TTC549 (cell line): ENCODE measurements at regions not wholly inside any gene's neighbourhood (a gene's known extent, or its start where the extent isn't known, plus 50 kb on each side); places are given as distances from the start of the nearest gene placed in this dataset.

Experiments
- FAIRE-seq: peaks from 2 replicates; lab custom pipeline; 2012; peaks lifted over from hg19 to GRCh38; lab: Jason Lieb, UNC

GRCh38 chr9:26735160-26735559 lies 157.4 kb downstream of the CAAP1 start:
- no peak for FAIRE-seq

- no peak for FAIRE-seq
Measured at GRCh38 chr9:26729187-26729586, 163.4 kb downstream of the CAAP1 start.

- no peak for FAIRE-seq
Measured at GRCh38 chr9:26727471-26727870, 165.1 kb downstream of the CAAP1 start.

- FAIRE-seq, result no peak
Measured at GRCh38 chr9:26725573-26725972, 167.0 kb downstream of the CAAP1 start.

GRCh38 chr9:26723486-26723885 lies 169.1 kb downstream of the CAAP1 start:
- FAIRE-seq, result no peak

- no peak for FAIRE-seq
Measured at GRCh38 chr9:26722755-26723154, 169.8 kb downstream of the CAAP1 start.

GRCh38 chr9:26710008-26710407 lies 182.6 kb downstream of the CAAP1 start:
- no peak for FAIRE-seq

- no peak for FAIRE-seq
Measured at GRCh38 chr9:26706223-26706622, 186.4 kb downstream of the CAAP1 start.

- FAIRE-seq, result no peak
Measured at GRCh38 chr9:26695298-26695622, 197.3 kb downstream of the CAAP1 start.

GRCh38 chr9:26694381-26695297 lies 198.0 kb downstream of the CAAP1 start:
- FAIRE-seq, result no peak

- FAIRE-seq, result no peak
Measured at GRCh38 chr9:26689041-26689440, 203.6 kb downstream of the CAAP1 start.

GRCh38 chr9:26687421-26687820 lies 205.2 kb downstream of the CAAP1 start:
- FAIRE-seq, result no peak

- FAIRE-seq, result no peak
Measured at GRCh38 chr9:26685818-26686217, 206.8 kb downstream of the CAAP1 start.

- no peak for FAIRE-seq
Measured at GRCh38 chr9:26684029-26684428, 208.6 kb downstream of the CAAP1 start.

- FAIRE-seq, result no peak
Measured at GRCh38 chr9:26682796-26683496, 209.7 kb downstream of the CAAP1 start.

GRCh38 chr9:26682041-26682440 lies 210.6 kb downstream of the CAAP1 start:
- no peak for FAIRE-seq

- no peak for FAIRE-seq
Measured at GRCh38 chr9:26677965-26678706, 214.5 kb downstream of the CAAP1 start.

GRCh38 chr9:26675035-26675434 lies 217.6 kb downstream of the CAAP1 start:
- no peak for FAIRE-seq

GRCh38 chr9:26673261-26673660 lies 219.3 kb downstream of the CAAP1 start:
- FAIRE-seq, result no peak

- no peak for FAIRE-seq
Measured at GRCh38 chr9:26669701-26670670, 222.6 kb downstream of the CAAP1 start.

GRCh38 chr9:26667882-26668281 lies 224.7 kb downstream of the CAAP1 start:
- no peak for FAIRE-seq

- FAIRE-seq, result no peak
Measured at GRCh38 chr9:26665666-26666065, 226.9 kb downstream of the CAAP1 start.
